DMS114 treated with DMSO at 0.1 percent for 48 hours (cell line): ENCODE measurements at regions not wholly inside any gene's neighbourhood (a gene's known extent, or its start where the extent isn't known, plus 50 kb on each side); places are given as distances from the start of the nearest gene placed in this dataset.

ENCODE experiments used
- DNase-seq: peaks from one replicate; lab custom pipeline; 2025; ENCODE audit not compliant: unreplicated experiment; lab: John Stamatoyannopoulos, UW

DNA sequence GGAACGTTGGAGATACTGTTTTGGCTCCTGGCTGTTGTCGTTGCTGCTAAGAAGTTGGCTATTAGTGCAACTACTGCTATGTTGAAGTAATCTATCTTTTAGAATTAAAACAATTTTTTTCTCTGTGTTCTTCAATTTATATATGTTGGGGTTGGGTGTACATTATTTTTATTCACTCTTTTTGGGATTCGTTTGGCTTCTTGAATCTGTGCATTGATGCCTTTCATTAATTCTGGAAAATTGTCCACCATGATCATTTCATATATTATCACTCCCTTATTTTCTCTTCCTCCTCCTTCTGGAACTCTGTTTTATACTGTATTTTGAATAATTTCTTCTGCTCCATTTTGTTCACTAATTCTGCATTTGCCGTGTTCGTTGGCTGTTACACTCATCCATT is 199.5 kb upstream of the PLET1 start:
- no peak for DNase-seq

DNA sequence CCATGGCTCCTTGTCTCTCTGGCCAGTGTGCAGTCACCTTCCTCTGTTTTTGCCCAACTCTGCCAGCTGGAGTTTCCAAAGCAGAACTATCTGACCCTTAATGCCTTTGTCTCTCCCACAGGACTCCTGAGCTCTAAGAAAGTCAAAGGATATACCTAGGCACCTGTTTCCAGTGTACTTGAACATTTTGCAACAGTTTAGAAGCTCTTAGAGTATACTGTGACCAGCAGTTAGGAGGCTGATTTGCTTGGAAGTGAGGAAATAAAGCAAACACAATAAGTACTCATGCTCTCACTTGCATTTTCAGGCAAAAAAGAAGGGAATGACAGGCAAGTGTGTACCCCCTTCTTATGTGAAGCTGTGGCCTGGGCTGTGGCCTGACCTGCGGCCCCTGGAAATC is 204.3 kb upstream of the PLET1 start:
- no peak for DNase-seq

DNA sequence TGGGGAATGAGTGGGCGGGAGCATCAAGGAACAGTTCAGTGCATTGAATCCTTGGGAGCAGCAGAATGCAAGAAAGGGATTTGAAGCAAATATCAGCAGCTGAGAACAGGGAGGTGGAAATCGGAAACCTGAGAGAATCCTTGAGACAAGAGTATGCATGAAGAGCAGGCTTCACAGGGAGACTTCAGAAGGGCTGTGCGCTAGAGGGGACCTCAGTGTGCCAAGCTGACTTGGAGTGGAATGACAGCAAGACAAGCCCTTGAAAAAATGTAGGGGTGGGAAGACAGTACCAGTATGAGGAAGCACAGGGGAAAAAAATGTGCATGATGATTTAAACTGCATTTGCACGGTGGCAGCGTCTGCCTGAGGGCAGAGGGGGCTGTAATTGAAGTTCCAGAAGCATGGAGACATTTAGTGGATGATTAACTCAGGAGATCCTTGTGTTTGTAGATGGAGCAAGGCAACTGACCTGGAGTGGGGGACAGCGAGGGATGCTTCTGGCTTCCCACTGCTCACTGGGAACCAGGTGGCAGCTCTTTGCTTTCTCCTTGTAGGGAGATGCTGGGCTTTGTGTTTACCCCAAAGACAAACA is 204.9 kb upstream of the PLET1 start:
- DNase-seq, result no peak

- DNase-seq, result no peak
These were observed 207.1 kb upstream of the PLET1 start for GRCh38 chr11:112467721-112468120.

GRCh38 chr11:112469376-112469775 is 208.7 kb upstream of the PLET1 start:
- no peak for DNase-seq

DNA sequence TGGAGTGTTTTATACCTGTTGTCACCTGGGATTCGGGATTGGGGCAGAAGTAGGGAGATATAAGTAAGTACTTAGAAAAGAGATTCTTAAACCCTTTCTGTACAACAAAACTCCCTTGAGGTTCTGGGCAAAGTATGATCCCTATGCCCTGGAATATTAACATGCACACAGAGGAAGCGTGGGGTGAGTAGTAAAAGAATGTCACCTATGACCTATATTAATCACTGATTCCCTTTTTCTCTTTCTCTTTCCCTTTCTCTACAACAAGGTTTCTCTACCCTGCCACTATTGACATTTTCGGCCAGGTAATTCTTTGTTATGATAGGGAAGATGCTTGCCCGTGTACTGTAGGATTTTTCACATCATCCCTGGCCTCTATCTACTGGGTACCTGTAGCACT is 209.7 kb upstream of the PLET1 start:
- no peak for DNase-seq

GRCh38 chr11:112471731-112472130 is 211.1 kb upstream of the PLET1 start:
- no peak for DNase-seq

- DNase-seq, result no peak
These were observed 216.5 kb upstream of the PLET1 start for GRCh38 chr11:112477152-112477551.

- no peak for DNase-seq
These were observed 217.1 kb upstream of the PLET1 start for GRCh38 chr11:112477581-112478317.

DNA sequence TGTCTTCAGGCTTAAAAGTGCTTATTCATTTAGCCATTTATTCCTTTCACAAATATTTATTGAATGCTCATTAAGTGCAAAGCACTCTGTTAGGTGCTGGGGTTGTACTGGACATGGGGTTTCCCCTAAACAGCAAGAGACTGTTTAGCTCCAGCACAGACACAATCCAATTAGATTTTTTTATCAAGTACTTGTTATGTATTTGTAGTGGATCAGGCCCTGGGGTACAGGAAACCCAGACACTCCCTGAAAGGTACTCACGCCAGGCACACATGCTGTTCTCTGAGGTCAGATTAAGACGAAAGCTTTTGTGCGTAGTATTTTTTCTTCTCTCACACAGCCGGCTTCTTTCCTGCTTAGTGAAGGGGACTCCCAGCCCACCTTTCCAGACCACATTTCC is 218.1 kb upstream of the PLET1 start:
- no peak for DNase-seq

DNA sequence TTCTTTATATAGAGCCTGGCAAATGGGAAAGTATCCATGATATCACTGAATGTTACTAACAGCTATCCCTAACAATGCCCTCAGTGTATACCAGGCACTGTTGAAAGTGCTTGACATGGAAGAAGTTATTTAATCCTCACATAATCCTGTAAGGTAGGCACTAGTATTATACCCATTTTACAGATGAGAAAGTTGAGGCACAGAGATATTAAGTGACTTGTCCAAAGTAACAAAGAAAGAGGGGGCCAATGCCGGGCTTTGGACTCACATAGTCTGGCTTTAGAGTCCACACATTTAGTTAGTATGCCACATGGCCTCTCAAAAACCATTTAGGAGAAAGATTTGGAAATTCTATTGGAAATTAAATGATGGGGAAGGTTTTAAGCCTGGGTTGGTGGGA is 220.8 kb upstream of the PLET1 start:
- no peak for DNase-seq

GRCh38 chr11:112481893-112482292 is 221.2 kb upstream of the PLET1 start:
- DNase-seq, result no peak

DNA sequence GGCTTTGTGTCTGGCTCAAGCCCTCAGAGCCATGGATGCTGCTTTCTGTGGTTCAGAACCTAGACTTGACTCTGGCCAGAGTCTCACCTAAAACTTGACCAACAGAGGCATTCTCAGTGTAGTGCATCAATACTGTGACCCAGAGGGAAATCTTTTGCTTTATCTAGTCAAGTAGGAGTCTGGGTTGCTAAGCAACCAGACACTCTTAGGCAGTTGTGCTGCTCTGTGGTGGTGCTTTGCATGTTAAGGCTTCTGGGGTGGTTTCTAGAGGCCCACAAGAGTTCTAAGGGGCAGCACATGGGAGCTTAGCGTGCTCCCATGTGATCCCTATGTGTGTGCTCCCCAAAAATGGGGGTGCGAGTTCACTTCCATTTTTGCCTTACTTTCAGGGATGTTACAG is 224.6 kb upstream of the PLET1 start:
- no peak for DNase-seq

GRCh38 chr11:112497826-112498225 is 237.2 kb upstream of the PLET1 start:
- DNase-seq, result no peak

- DNase-seq, result no peak
These were observed 238.0 kb upstream of the PLET1 start for GRCh38 chr11:112498701-112499100.

DNA sequence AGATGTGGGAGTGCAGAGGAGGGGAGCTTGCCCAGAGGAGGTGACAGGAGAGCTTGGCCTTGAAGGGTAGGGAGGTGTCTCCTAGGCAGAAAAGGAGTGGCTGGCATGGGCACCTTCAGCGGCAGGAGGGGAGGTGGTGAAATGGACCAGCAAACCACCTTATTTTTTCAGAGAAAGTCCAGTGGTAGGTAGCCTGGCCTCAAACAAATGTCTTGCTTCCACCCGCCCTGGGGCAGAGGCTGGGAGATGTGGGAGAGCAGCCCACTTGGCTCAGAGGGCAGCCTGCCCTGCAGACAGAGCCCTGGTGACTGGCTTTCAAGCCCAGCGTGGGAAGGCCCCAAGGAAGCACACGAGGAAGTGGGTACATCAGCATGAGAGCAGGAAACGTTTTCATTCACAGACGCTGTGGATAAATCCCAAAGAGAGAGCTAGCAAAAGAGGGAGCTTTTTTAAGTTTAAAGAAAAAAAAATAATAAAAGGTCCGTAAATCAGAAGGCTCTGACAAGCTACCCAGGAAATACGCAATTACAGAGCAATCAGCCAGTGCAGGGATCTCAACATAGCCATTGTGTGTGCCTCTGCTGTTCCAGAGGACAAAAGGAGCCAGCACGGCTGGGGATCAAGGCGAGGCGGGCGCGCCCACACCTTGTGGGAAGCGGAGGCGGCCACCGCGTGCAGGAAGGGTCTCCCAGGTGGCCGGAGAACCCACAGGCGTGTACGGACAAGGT is 238.7 kb upstream of the PLET1 start:
- no peak for DNase-seq

GRCh38 chr11:112499881-112500204 is 239.2 kb upstream of the PLET1 start:
- no peak for DNase-seq

DNA sequence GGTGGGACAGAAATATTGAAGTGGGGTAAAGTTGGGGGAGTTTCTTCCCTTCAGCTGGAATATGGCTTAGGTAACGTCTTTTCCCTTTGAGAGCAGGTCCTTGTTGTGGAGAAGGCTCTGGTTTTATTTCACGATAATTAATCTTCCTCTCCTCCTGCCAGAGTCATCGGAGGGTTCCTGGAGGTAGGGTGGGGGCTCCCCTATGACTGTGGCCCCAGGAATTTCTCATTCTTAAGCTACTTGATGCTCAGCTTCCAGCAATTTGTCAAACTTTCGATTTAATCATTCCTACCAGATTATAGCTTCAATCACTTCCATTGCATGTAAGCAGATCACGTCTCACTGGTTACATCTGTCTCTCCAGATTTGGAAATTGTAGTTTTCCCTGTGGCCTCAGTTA is 242.8 kb upstream of the PLET1 start:
- no peak for DNase-seq

GRCh38 chr11:112504056-112504455 is 243.4 kb upstream of the PLET1 start:
- no peak for DNase-seq

DNA sequence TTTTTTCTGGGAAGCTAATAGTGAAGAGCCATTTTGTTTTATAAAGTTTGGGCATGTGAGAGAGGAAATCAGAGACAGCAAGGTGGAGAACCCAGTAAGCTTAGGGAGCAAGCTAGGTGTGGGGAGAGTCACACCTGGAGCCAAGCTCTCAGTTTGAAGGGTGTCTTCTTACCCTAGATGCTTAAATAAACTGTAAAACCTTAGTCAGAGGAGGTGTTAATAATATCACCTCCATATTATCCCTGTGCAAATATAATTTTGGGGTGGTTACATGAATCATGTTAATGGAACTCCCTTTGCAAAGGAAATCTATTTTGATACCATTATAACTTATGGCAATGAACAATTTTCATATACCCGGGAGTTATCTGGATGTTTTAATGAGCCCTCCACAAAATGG is 246.2 kb upstream of the PLET1 start:
- no peak for DNase-seq

DNA sequence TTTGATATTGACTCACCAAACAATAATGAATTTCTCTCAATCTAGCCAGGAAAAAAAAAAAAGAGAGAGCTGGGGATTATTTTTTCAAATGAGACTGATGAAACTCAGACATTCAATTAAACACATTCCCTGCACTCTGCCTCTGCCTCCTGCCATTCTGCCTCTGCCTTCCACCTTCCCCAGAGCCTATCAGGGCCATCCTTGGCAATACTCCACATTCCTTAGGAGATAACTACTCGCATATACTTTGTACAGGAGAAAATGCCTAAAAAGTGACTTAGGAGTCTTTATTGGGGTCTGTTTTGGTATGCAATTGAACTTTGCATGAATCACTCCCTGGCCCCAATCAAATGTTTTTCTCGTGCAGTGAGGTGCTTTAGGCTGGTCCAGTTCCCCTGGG is 246.6 kb upstream of the PLET1 start:
- DNase-seq, result no peak

DNA sequence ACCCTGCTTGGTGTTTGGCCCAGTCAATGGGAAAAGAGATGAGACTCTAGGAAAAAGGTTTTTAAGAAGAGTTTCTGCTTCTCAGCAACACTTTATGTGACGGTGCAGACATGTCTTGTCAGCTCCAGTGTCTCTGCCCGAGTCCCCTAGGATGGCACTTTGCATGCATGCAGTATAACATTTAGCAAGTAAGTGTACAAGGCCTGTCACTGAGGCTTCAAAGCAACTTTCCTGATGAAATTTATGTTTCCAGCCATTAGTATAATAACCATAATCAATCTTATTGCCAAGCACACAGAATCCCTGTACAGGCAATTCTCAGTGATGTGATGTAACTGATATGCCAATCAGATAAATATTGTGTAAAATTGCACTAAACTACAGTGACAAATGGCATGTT is 248.1 kb upstream of the PLET1 start:
- DNase-seq, result no peak

DNA sequence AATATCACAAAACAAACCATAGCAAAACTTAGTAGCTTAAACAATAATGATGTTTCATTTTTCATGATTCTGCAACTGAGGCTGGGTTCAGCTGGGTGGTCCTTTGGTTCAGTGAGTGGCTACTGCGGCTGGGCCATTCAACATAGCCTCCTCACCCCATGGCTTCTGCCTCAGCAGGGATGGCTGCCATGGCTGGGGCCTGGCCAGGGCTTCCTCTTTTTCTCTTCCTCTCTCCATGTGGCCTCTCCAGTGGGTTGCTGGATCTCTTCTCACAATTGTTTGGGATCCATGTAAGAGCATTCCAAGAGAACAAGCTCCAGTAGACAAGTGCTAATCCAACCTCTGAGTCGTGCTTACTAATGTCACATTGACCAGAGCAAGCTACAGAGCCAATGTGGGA is 248.6 kb upstream of the PLET1 start:
- no peak for DNase-seq
